MM.1S (cell line): ENCODE measurements at regions not wholly inside any gene's neighbourhood (a gene's known extent, or its start where the extent isn't known, plus 50 kb on each side); places are given as distances from the start of the nearest gene placed in this dataset.
"Not testable (repeated sequence)": the region's sequence is repeated elsewhere in the genome, so short reads cannot be mapped to it uniquely, and the experiment has no call there.

Experiments
- DNase-seq: peaks from one replicate; pipeline ENCODE4 v3.0.0-alpha.2; 2015
- H2AFZ ChIP-seq: fragments of 300-600 bp; sonication (generic); 2 replicates; pipeline ENCODE4 v1.6.0; 2016; ENCODE audit warnings: antibody characterized with exemption, low read length
- H3F3A ChIP-seq: fragments of 300-600 bp; sonication (generic); 2 replicates; pipeline ENCODE4 v1.6.1; 2016; ENCODE audit warnings: mild to moderate bottlenecking, antibody characterized with exemption, low read length, moderate library complexity, mixed read lengths; ENCODE audit not compliant: insufficient read depth
- H3K27ac ChIP-seq: fragments of 300-600 bp; sonication (generic); 2 replicates; pipeline ENCODE4 v1.5.1; 2016; ENCODE audit warnings: mild to moderate bottlenecking, low read length
- H3K27me3 ChIP-seq: fragments of 300-600 bp; sonication (generic); replicated peaks from 2 replicates; pipeline ENCODE4 v1.6.0; 2016; ENCODE audit warnings: low read length; ENCODE audit not compliant: insufficient read depth
- H3K36me3 ChIP-seq: fragments of 300-600 bp; sonication (generic); replicated peaks from 2 replicates; pipeline ENCODE4 v1.6.1; 2016; ENCODE audit warnings: mild to moderate bottlenecking, low read length, mixed read lengths; ENCODE audit not compliant: insufficient read depth
- H3K4me1 ChIP-seq: fragments of 300-600 bp; sonication (generic); 2 replicates; pipeline ENCODE4 v1.6.1; 2016; ENCODE audit warnings: low read length, mixed read lengths
- H3K4me2 ChIP-seq: fragments of 300-600 bp; sonication (generic); 2 replicates; pipeline ENCODE4 v1.6.0; 2016; ENCODE audit warnings: low read depth, low read length
- H3K4me3 ChIP-seq: fragments of 300-600 bp; sonication (generic); 2 replicates; pipeline ENCODE4 v1.5.1; 2016; ENCODE audit warnings: low read length, mixed read lengths
- H3K79me2 ChIP-seq: fragments of 300-600 bp; sonication (generic); 2 replicates; pipeline ENCODE4 v1.6.1; 2016; ENCODE audit warnings: mixed run types, low read length, mixed read lengths
- H3K9ac ChIP-seq: fragments of 300-600 bp; sonication (generic); 2 replicates; pipeline ENCODE4 v1.6.1; 2016; ENCODE audit warnings: low read length, mixed read lengths
- H3K9me2 ChIP-seq: fragments of 300-600 bp; sonication (generic); replicated peaks from 2 replicates; pipeline ENCODE4 v1.6.1; 2016; ENCODE audit warnings: mild to moderate bottlenecking, low read length, mixed read lengths; ENCODE audit not compliant: insufficient read depth
- H3K9me3 ChIP-seq: fragments of 300-600 bp; sonication (generic); replicated peaks from 2 replicates; pipeline ENCODE4 v1.6.1; 2016; ENCODE audit warnings: mild to moderate bottlenecking, low read length, mixed read lengths; ENCODE audit not compliant: insufficient read depth
- H4K20me1 ChIP-seq: fragments of 300-600 bp; sonication (generic); 2 replicates; pipeline ENCODE4 v1.6.1; 2016; ENCODE audit warnings: mild to moderate bottlenecking, low read length, moderate library complexity, mixed read lengths; ENCODE audit not compliant: insufficient read depth
- CTCF ChIP-seq: fragments of 300-600 bp; sonication (generic); IDR thresholded peaks from 2 replicates; pipeline ENCODE4 v1.5.1; 2016; ENCODE audit warnings: antibody characterized with exemption, low read length, mixed read lengths
- EZH2 ChIP-seq: fragments of 300-600 bp; sonication (generic); optimal IDR thresholded peaks from 2 replicates; pipeline ENCODE3; 2017; ENCODE audit warnings: low read depth, mild to moderate bottlenecking, antibody characterized with exemption, low read length, mixed read lengths
- EZH2phosphoT487 ChIP-seq: fragments of 300-600 bp; sonication (generic); IDR thresholded peaks from 2 replicates; pipeline ENCODE4 v1.6.1; 2018; ENCODE audit warnings: antibody characterized with exemption, low read length

- Histone ChIP-seq H3K9me2 (no peaks in the 10 kb centered on the region), H3K4me1 (peaks cover 14% of the 10 kb centered on the region), H3K9ac (no peak overlapping the region), H3K27ac (no peak overlapping the region), H3K27me3 (no peaks in the 10 kb centered on the region), H2AFZ (no peak overlapping the region), H3K4me2 (no peak overlapping the region), H3K4me3 (no peak overlapping the region), H4K20me1 (no peaks in the 10 kb centered on the region), H3F3A (no peaks in the 10 kb centered on the region), H3K36me3 (no peaks in the 10 kb centered on the region), H3K9me3 (no peaks in the 10 kb centered on the region), H3K79me2 (no peaks in the 10 kb centered on the region)
- no peak for DNase-seq
- TF ChIP-seq EZH2: no peak
- TF ChIP-seq EZH2phosphoT487: no peak
- no peak for TF ChIP-seq CTCF
These were observed 168.1 kb downstream of the FCRL5 start for GRCh38 chr1:157384258-157384657.

- Histone ChIP-seq H3K4me1 (peaks cover 14% of the 10 kb centered on the region), H2AFZ (no peak overlapping the region), H3K9me2 (no peaks in the 10 kb centered on the region), H3K9me3 (no peaks in the 10 kb centered on the region), H3K27me3 (no peaks in the 10 kb centered on the region), H3K27ac (no peak overlapping the region), H3K4me3 (no peak overlapping the region), H3K4me2 (no peak overlapping the region), H3K36me3 (no peaks in the 10 kb centered on the region), H3K9ac (no peak overlapping the region), H3F3A (no peaks in the 10 kb centered on the region), H4K20me1 (no peaks in the 10 kb centered on the region), H3K79me2 (no peaks in the 10 kb centered on the region)
- DNase-seq: no peak
- no peak for TF ChIP-seq EZH2
These were observed 170.0 kb downstream of the FCRL5 start for GRCh38 chr1:157382351-157382750.

- no peaks in the 10 kb centered on the region for H3K9me2 ChIP-seq
- H3K27me3 ChIP-seq: no peaks in the 10 kb centered on the region
- no peak overlapping the region for H3K4me3 ChIP-seq
- no peak overlapping the region for H3K9ac ChIP-seq
- H3K36me3 ChIP-seq: no peaks in the 10 kb centered on the region
- H3K27ac ChIP-seq: no peak overlapping the region
- H3K79me2 ChIP-seq: no peaks in the 10 kb centered on the region
- peaks cover 14% of the 10 kb centered on the region for H3K4me1 ChIP-seq
- DNase-seq: peak; percentile 51
- no peaks in the 10 kb centered on the region for H3K9me3 ChIP-seq
- no peaks in the 10 kb centered on the region for H4K20me1 ChIP-seq
- H2AFZ ChIP-seq: no peak overlapping the region
- TF ChIP-seq EZH2: no peak
- no peak for TF ChIP-seq EZH2phosphoT487
- no peak for TF ChIP-seq CTCF
- peak overlapping the region; percentile 6; the same call in 1 of the 2 replicates for H3K4me2 ChIP-seq
- H3F3A ChIP-seq: no peaks in the 10 kb centered on the region
These were observed 171.8 kb downstream of the FCRL5 start for GRCh38 chr1:157380523-157380922.

- H3K4me3 ChIP-seq, H3K9ac ChIP-seq, H3K9me2 ChIP-seq, H3K27me3 ChIP-seq, H3K4me2 ChIP-seq, H3K27ac ChIP-seq, H3K36me3 ChIP-seq, H2AFZ ChIP-seq, H3F3A ChIP-seq, H3K79me2 ChIP-seq, H4K20me1 ChIP-seq, H3K9me3 ChIP-seq: not testable (repeated sequence)
- peak; percentile 59 for DNase-seq
- peaks cover 16% of the 10 kb centered on the region for H3K4me1 ChIP-seq
- peak; percentile 90 for TF ChIP-seq CTCF
These were observed 175.0 kb downstream of the FCRL5 start for GRCh38 chr1:157377280-157377713.
